ENCODE measurements at regions not wholly inside any gene's neighbourhood (a gene's known extent, or its start where the extent isn't known, plus 50 kb on each side); places are given as distances from the start of the nearest gene placed in this dataset.

GRCh38 chr18:51879329-51879728 lies 460.7 kb upstream of the DCC start:
- no peak for DNase-seq

DNA sequence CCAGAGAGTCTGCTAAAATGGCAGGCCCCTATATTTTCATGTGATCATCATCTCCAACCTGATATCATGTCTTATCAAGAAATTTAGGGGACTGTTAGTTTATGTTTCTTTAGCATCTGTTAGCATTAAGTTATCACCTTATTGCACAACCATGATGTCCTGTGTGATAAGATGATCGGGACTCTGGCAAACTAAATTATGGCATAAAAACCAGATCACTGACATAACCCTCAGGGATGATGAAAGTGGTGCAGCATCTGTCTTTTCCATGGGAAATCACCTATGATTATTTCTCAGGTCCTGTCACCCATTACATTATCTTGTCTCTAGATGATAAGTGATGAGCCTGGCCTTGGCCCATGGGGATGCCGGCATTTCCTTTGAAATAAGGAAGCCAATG lies 458.6 kb upstream of the DCC start:
- DNase-seq: no peak

DNA sequence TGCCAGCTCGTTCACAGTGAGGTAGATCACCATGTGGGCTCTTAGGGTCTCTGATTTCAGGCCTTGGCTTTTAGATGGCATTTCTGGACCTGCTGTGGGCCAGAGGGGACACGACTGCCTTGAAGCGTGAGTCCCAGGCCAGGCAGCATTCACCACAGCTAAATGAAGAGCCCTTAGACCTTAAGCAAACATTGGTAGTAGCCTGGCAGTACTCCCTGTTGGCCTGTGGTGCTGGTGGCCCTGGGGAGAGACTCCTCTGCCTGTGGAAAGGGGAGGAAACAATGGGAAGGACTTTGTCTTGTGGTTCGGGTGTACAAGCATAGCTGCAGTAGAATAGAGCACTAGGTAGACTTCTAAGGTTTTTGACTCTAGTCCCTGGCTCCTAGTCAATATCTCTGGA lies 456.0 kb upstream of the DCC start:
- DNase-seq: no peak

GRCh38 chr18:51890762-51891161 lies 449.2 kb upstream of the DCC start:
- DNase-seq: no peak

- no peak for DNase-seq
These were observed 448.1 kb upstream of the DCC start for GRCh38 chr18:51891876-51892275.

DNA sequence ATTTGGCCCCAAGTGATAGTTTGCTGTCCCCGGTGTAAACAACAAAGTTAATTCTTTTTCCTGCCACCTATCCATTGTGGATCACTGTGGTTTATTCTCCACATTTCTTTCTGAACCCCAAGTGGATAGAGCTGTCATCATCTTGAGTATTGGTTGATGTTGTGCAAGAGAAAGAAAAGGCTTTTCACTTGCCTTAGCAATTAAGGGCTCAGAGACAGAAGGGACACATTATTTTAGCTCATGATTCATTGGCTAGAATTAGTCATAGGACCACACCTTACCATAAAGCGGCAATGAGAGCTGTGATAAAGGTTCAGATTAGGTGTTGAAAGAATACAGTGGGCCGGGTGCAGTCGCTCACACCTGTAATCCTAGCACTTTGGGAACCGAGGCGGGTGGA lies 442.1 kb upstream of the DCC start:
- no peak for DNase-seq

- DNase-seq: no peak
These were observed 432.1 kb upstream of the DCC start for GRCh38 chr18:51907687-51908597.

GRCh38 chr18:51908598-51908944 lies 431.4 kb upstream of the DCC start:
- DNase-seq: no peak

DNA sequence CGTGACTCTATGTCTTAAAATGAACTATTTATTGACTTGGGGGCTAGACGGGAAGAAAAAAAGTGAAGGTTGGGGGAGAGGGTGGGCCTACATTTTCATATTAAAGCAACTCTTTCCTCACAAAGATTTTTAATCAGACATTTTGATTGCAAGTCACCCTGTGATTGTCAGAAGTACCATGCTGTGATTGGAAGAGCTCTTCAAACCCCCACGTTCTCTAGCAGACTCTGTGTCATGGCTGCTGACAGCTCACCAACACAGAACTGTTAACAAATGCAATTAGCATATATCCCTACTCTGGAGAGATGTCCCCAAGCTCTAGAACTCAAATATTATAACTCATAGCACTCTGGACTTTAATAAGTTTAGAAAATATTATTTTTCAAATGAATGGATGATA lies 428.4 kb upstream of the DCC start:
- DNase-seq: no peak

DNA sequence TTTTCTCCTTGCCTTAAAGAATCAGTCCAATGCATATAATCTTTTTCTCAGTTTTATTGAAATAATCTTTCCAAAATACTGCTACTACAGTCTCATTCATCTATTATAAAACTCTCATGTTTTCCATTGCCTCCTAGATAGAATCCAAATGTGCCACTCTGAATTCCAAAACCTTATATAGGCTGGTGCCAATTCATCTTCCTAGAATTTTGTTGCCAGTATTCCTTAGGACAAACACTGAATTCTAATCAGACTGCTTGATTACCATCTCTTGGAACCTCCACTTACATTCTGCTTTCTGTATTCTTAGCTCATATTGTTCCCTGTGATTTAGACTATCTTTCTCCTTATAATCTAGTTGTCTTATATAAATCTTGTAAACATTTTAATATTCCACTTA lies 427.6 kb upstream of the DCC start:
- no peak for DNase-seq

DNA sequence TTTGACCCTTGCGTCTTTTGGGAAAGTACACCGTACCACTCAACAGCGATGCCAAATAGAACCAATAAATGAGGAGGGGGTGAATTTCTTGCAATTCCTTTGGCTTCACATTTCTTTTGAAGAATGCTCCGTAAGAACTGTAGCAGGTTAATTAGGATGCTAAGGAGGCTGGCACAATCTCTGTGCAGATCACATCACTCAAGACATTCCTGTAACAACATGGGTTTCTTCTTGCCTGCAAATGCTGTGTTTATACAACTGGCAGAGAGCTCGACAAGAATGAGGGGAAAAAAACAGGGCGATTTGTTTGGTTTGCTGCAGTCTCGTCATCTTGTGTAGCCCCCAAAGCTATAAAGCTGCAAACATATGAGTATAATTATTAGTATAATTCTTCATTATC lies 424.8 kb upstream of the DCC start:
- DNase-seq: no peak

DNA sequence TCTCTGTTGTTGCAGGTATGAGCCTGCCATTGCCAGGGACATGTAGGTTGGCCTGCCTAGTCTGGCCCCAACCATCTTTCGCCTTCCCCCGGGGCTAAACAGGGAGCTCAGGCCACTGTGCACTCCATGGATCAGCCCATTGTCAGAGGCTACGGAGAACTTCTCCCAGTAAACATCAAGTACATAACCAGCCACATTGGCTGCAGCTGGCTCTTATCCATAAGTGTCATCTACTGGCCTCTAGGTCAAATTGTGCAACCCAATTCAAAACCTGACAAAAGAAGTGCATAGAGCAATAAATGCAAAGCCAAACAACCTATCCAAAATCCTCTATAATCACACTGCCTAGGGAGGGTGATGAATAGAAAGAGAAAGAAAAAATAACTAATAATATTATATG lies 418.1 kb upstream of the DCC start:
- no peak for DNase-seq

DNA sequence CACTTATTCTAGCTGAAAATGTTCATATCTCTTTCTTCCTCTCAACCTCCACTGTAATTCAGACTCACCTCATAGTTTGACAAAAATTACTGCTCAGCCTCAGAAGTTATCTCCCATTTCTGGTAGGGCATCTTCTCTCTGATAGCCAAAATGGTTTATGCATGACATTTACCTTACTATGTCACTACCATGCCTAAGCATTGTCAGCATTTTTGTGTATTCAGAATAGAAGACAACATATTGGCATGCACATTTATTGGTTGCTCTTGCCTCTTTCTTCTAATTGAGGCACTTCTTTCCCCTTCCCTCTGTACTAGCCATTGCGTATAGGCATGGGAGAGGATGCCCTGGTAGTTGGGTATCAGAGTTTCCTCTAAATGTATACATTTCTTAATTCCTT lies 406.1 kb upstream of the DCC start:
- DNase-seq: no peak

DNA sequence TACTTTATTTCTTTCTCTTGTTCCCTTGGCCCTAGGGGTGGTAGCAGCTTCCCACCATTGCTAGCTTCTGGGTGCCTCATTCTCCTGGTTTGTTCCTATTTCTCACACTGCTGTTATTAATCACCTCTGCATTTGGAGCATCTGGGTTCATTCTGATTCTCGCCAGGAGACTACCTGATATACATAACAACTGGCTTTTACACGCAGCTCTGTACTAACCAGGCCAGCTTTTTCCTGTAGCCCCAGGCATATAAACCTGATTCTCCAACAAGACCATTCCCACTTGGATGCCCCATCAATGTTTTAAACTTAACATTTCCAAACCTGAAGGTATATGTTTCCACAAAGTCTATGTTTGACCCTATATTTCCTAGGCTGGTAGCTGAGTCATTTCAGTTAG lies 403.9 kb upstream of the DCC start:
- DNase-seq: no peak

GRCh38 chr18:51941999-51942398 lies 398.0 kb upstream of the DCC start:
- no peak for DNase-seq

- no peak for DNase-seq
These were observed 396.7 kb upstream of the DCC start for GRCh38 chr18:51943281-51943680.

GRCh38 chr18:51946946-51947345 lies 393.1 kb upstream of the DCC start:
- DNase-seq: no peak

GRCh38 chr18:51952844-51953243 lies 387.2 kb upstream of the DCC start:
- DNase-seq: no peak

DNA sequence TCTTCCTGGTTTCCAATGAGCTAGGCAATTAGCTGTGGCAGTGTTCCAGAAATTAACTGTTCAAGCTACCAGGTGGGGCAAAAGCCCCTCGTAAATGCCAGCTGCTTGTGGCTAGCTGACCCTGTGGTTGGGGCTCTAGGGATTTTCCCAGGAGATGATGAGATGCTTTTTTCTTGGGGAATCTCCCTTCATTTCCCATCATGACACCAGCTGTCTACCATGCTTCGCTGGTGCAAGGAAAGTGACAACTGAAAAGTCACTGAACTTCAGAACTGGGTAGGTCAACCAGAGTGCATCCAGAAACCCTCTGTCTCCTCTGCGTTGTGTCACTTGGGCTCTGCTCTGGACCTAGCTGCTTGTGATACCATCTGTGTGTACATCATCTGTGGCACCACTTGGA lies 386.5 kb upstream of the DCC start:
- DNase-seq: no peak

DNA sequence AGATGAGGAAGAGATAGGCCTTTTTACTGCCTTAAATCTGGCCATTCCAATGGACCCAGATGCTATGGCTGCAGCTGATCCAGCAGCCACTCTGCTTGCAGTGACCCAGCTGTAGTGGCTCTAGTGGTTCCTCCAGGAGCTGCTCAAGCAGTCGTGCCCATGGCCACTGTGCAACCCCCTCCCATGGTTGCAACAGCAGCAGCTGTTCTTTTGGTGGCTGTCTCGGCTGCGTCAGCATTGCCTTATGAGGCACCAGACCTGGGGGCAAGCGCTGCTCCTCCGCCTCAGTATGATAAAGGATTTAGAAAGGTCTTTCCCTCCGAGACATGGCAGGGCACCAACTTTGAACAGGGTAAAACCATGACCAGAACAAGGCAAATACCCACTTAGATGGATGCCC lies 384.9 kb upstream of the DCC start:
- DNase-seq: no peak

- no peak for DNase-seq
These were observed 383.0 kb upstream of the DCC start for GRCh38 chr18:51957001-51957400.

DNA sequence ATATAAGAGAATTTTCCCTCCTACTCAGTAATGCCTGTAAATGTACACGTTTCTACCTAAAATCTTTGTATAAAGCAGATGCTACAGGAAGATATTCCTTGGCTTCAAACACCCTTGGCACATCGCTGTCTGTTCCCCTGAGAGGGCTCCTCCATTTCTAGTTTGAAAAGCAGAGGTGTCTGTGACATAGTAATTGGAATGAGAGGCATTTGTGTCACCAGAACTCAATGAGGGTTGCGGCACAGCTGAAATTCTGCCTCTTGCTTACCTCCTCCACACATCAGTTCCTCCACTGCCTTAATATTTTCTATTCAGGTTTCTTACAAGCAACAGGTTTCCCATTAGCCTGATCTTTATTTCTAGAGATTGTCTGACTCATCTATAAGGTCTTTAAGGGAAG lies 359.9 kb upstream of the DCC start:
- no peak for DNase-seq

DNA sequence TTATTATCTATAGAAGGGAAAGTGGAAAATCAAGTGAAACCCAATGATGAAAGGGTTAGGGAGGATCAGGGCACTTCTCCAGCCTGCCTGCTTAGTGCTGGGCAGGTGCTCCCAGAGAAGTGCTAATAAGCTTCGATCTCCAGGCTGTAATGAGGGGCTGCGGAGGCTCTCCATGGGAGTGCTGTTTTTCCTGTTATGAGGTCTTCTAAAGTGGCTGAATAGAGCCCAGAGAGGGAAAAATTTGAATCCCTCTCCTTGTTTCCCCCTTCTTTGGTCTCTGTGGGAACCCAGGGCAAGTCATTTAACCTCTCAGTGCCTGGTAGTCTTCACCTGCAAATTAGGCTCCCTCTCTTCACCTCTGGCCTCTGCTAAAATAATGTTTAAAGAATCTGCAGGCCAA lies 351.7 kb upstream of the DCC start:
- no peak for DNase-seq

DNA sequence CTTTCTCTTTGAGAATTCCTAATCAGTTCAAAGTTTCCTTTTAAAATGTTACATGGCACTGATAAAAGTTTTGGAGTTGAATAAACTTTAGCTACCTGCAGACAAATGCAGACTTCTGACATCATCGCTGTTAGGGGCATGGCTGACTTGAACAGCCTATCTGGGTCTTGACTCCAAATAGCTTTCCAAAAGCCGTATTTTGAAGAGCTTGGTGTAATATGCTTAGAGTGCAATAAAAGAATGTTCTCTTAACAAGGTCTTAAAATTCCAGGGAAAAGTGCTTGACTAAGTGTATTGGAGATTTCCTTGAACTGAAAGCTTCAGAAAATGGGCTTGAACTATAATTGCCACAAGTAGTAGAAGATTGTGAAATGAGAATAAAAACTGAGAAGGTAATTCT lies 342.9 kb upstream of the DCC start:
- DNase-seq: no peak

- no peak for DNase-seq
These were observed 341.9 kb upstream of the DCC start for GRCh38 chr18:51998066-51998465.
